EH (cell line): ENCODE measurements at regions not wholly inside any gene's neighbourhood (a gene's known extent, or its start where the extent isn't known, plus 50 kb on each side); places are given as distances from the start of the nearest gene placed in this dataset.
"Not testable (repeated sequence)": the region's sequence is repeated elsewhere in the genome, so short reads cannot be mapped to it uniquely, and the experiment has no call there.

Experiments
- DNase-seq: peaks from one replicate; pipeline ENCODE4 v3.0.0-alpha.2; 2015; ENCODE audit warnings: low read depth

- DNase-seq, result no peak
Measured at GRCh38 chr19:30817197-30817596, 445.0 kb downstream of the ZNF536 start.

- DNase-seq, result no peak
Measured at GRCh38 chr19:30815889-30816580, 443.9 kb downstream of the ZNF536 start.

GRCh38 chr19:30812099-30812678 lies 440.0 kb downstream of the ZNF536 start:
- DNase-seq, result no peak

GRCh38 chr19:30811397-30812098 lies 439.4 kb downstream of the ZNF536 start:
- no peak for DNase-seq

- DNase-seq, result no peak
Measured at GRCh38 chr19:30810726-30811125, 438.5 kb downstream of the ZNF536 start.

- peak; percentile 3 for DNase-seq
Measured at GRCh38 chr19:30807278-30807677, 435.1 kb downstream of the ZNF536 start.

- DNase-seq, result no peak
Measured at GRCh38 chr19:30806311-30806710, 434.1 kb downstream of the ZNF536 start.

- DNase-seq, result no peak
Measured at GRCh38 chr19:30804751-30805150, 432.6 kb downstream of the ZNF536 start.

GRCh38 chr19:30804333-30804732 lies 432.1 kb downstream of the ZNF536 start:
- DNase-seq, result not testable (repeated sequence)

- DNase-seq, result no peak
Measured at GRCh38 chr19:30802424-30803013, 430.3 kb downstream of the ZNF536 start.

GRCh38 chr19:30799865-30800755 lies 427.9 kb downstream of the ZNF536 start:
- no peak for DNase-seq

- no peak for DNase-seq
Measured at GRCh38 chr19:30795727-30796126, 423.5 kb downstream of the ZNF536 start.

- DNase-seq, result no peak
Measured at GRCh38 chr19:30792561-30793505, 420.6 kb downstream of the ZNF536 start.

- no peak for DNase-seq
Measured at GRCh38 chr19:30791088-30791487, 418.9 kb downstream of the ZNF536 start.

GRCh38 chr19:30790056-30790680 lies 418.0 kb downstream of the ZNF536 start:
- DNase-seq, result no peak

GRCh38 chr19:30788105-30788765 lies 416.1 kb downstream of the ZNF536 start:
- DNase-seq, result no peak

- no peak for DNase-seq
Measured at GRCh38 chr19:30785458-30786137, 413.4 kb downstream of the ZNF536 start.

- peak; percentile 21 for DNase-seq
Measured at GRCh38 chr19:30784850-30785457, 412.8 kb downstream of the ZNF536 start.

GRCh38 chr19:30783936-30784335 lies 411.8 kb downstream of the ZNF536 start:
- no peak for DNase-seq
